Activated T-helper 2 cell treated with anti-CD3 and anti-CD28 coated beads, Interferon-gamma antibody, Interleukin-2, Interleukin-4, amounts not matched to agents 10 μg/mL and 5 μg/mL and 100 μg/mL, durations not matched to agents 14 hours and 24 hours and 36 hours (primary cell): ENCODE measurements at regions not wholly inside any gene's neighbourhood (a gene's known extent, or its start where the extent isn't known, plus 50 kb on each side); places are given as distances from the start of the nearest gene placed in this dataset.

ENCODE experiments used
- DNase-seq: peaks from one replicate; pipeline ENCODE4 v3.0.0; 2021; ENCODE audit warnings: low spot score
- H3K27ac Mint-ChIP-seq: one replicate; pipeline ENCODE4 v1.8.0; 2021; ENCODE audit warnings: mixed read lengths
- H3K27me3 Mint-ChIP-seq: one replicate; pipeline ENCODE4 v1.8.0; 2021; ENCODE audit warnings: low read depth, mixed read lengths
- H3K36me3 Mint-ChIP-seq: one replicate; pipeline ENCODE4 v1.8.0; 2021; ENCODE audit warnings: low read depth, mixed read lengths
- H3K4me1 Mint-ChIP-seq: one replicate; pipeline ENCODE4 v1.8.0; 2021; ENCODE audit warnings: low read depth, mixed read lengths
- H3K4me3 Mint-ChIP-seq: one replicate; pipeline ENCODE4 v1.8.0; 2021; ENCODE audit warnings: low read depth, mild to moderate bottlenecking, moderate library complexity, mixed read lengths
- H3K9me3 Mint-ChIP-seq: one replicate; pipeline ENCODE4 v1.8.0; 2021; ENCODE audit warnings: mixed read lengths
- intact Hi-C: fragments of 100-400 bp; cut with micrococcal nuclease; formaldehyde crosslinking; loops from one replicate; pipeline ENCODE4 v1.15.1; 2023

DNA sequence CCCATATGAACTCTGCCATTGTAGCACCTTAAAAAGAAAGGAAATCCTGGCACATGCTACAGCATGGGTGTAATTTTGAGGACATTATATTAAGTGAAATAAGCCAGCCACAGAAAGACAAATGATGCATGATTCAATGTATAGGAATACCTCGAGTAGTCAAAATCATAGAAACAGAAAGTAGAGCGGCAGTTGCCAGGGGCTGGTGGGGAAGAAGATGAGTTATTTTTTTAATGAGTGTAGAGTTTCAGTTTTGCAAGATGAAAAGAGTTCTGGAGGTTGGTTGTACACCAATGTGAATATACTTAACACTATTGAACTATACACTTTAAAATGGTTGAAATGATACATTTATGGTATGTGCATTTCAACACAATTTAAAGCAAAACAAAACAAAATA is 133.0 kb downstream of the ZDHHC21 start:
- peaks cover 2% of the 10 kb centered on the region for H3K27me3 Mint-ChIP-seq
- peaks cover 9% of the 10 kb centered on the region for H3K4me1 Mint-ChIP-seq
- intact Hi-C loops: loop anchor here (1.0 to 5.0 kb wide), 3 partner anchors 25 to 112 kb away; no protein-coding TSS in a partner anchor
- no peaks in the 10 kb centered on the region for H3K36me3 Mint-ChIP-seq
- H3K9me3 Mint-ChIP-seq: peaks cover 17% of the 10 kb centered on the region
- H3K27ac Mint-ChIP-seq: no peak overlapping the region
- no peak overlapping the region for H3K4me3 Mint-ChIP-seq
- DNase-seq: no peak

DNA sequence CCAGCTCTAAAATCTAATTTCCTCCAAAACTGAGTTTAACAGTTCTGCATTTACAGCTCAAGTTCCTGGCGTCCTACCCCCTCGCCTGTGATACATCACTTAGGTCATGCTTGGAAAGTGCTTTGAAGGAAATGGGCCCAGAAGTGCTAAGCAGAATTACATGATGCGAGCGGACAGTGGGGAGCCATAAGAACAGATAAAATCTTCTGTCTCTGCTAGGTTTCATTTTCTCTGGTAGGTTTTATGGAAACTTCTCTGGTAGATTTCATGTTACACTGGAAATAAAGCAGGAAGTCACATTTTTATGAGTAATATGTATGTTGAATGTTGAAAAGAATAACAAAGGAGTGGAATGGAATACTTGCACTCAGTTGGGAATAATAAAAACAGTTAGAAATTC is 138.3 kb downstream of the ZDHHC21 start:
- Mint-ChIP-seq H3K4me3 (no peak overlapping the region), H3K4me1 (peaks cover 2% of the 10 kb centered on the region), H3K36me3 (no peaks in the 10 kb centered on the region), H3K27ac (no peak overlapping the region), H3K27me3 (peaks cover 4% of the 10 kb centered on the region), H3K9me3 (peaks cover 17% of the 10 kb centered on the region)
- intact Hi-C loops: no loop called here
- DNase-seq: no peak

- no peak for DNase-seq
- H3K27ac Mint-ChIP-seq: no peak overlapping the region
- intact Hi-C loops: no loop called here
- H3K4me3 Mint-ChIP-seq: no peak overlapping the region
- H3K27me3 Mint-ChIP-seq: peaks cover 4% of the 10 kb centered on the region
- no peaks in the 10 kb centered on the region for H3K4me1 Mint-ChIP-seq
- H3K9me3 Mint-ChIP-seq: no peaks in the 10 kb centered on the region
- H3K36me3 Mint-ChIP-seq: no peaks in the 10 kb centered on the region
Measured at GRCh38 chr9:14547245-14548060, 145.8 kb downstream of the ZDHHC21 start.

GRCh38 chr9:14546693-14547092 is 146.5 kb downstream of the ZDHHC21 start:
- H3K27ac Mint-ChIP-seq: no peak overlapping the region
- intact Hi-C loops: no loop called here
- DNase-seq: no peak
- H3K9me3 Mint-ChIP-seq: no peaks in the 10 kb centered on the region
- H3K27me3 Mint-ChIP-seq: peaks cover 4% of the 10 kb centered on the region
- H3K4me1 Mint-ChIP-seq: no peaks in the 10 kb centered on the region
- H3K4me3 Mint-ChIP-seq: no peak overlapping the region
- H3K36me3 Mint-ChIP-seq: no peaks in the 10 kb centered on the region

DNA sequence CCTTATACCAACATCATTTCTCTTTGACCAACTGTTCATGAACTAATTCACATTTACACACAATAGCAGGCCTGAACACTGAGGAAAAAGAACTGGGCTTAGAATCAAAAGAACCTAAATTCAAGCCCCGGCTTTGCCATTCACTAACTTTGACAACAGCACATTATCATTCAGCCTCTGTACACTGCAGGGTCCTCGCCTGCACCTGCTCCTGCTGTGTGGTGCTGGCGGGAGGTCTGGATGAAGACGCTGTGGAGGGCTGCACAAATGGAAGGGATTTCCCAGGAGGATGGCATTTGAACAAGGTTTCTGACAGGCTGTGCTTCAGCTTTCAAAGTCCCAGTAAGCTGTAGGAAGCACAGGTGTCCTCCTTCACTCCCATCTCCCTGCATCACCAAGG is 151.2 kb downstream of the ZDHHC21 start:
- intact Hi-C loops: no loop called here
- H3K27me3 Mint-ChIP-seq: peaks cover 2% of the 10 kb centered on the region
- H3K27ac Mint-ChIP-seq: no peak overlapping the region
- no peaks in the 10 kb centered on the region for H3K4me1 Mint-ChIP-seq
- H3K4me3 Mint-ChIP-seq: no peak overlapping the region
- no peaks in the 10 kb centered on the region for H3K36me3 Mint-ChIP-seq
- DNase-seq: no peak
- H3K9me3 Mint-ChIP-seq: no peaks in the 10 kb centered on the region

- Mint-ChIP-seq H3K36me3 (no peaks in the 10 kb centered on the region), H3K27me3 (peaks cover 3% of the 10 kb centered on the region), H3K4me3 (no peak overlapping the region), H3K27ac (no peak overlapping the region), H3K9me3 (no peaks in the 10 kb centered on the region), H3K4me1 (no peaks in the 10 kb centered on the region)
- no peak for DNase-seq
- intact Hi-C loops: no loop called here
Measured at GRCh38 chr9:14538526-14538925, 154.7 kb downstream of the ZDHHC21 start.

DNA sequence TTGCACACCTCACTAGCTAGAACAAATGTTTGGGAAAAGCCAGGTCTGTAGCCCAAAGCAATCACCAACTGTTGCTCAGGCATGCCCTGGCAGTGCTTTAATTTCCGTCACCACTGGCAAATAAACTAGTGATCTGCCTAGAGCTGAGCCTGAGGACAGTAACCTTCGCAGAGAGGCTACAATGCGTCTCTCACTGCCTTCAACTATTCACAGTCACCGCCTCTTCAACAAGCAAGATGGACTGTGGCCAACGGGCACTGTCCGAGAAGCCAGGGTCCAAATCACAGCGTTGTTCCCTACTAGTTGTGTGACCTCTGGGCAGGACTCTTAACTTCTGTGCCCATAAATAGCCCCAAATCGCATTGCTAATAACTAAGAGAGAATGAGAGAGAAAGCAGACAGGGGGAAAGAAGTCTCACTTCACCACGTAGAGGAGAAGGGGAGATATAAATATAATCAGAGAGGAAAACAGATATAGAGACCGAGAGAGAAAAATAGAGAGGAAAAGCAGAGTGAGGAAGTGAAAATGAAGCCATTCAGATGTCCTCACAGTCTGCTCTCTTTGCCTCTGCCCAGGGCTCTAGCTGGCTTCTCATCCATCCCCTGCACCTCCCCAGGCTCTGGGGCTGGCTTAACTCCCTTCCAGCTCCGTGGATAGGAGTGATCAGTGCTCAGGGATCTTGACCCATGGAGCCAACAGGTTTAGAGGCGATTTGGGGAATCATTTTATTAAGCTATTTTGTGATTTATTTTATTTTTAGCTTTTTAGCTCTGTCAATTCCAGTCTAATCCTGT is 157.9 kb downstream of the ZDHHC21 start:
- intact Hi-C loops: no loop called here
- no peak overlapping the region for H3K4me3 Mint-ChIP-seq
- no peak overlapping the region for H3K27ac Mint-ChIP-seq
- H3K9me3 Mint-ChIP-seq: no peaks in the 10 kb centered on the region
- H3K36me3 Mint-ChIP-seq: no peaks in the 10 kb centered on the region
- no peaks in the 10 kb centered on the region for H3K4me1 Mint-ChIP-seq
- peaks cover 3% of the 10 kb centered on the region for H3K27me3 Mint-ChIP-seq
- DNase-seq: no peak

GRCh38 chr9:14533867-14534640 is 159.2 kb downstream of the ZDHHC21 start:
- Mint-ChIP-seq H3K4me3 (no peak overlapping the region), H3K4me1 (no peaks in the 10 kb centered on the region), H3K9me3 (no peaks in the 10 kb centered on the region), H3K27me3 (peaks cover 5% of the 10 kb centered on the region), H3K27ac (no peak overlapping the region), H3K36me3 (no peaks in the 10 kb centered on the region)
- intact Hi-C loops: no loop called here
- DNase-seq: no peak

DNA sequence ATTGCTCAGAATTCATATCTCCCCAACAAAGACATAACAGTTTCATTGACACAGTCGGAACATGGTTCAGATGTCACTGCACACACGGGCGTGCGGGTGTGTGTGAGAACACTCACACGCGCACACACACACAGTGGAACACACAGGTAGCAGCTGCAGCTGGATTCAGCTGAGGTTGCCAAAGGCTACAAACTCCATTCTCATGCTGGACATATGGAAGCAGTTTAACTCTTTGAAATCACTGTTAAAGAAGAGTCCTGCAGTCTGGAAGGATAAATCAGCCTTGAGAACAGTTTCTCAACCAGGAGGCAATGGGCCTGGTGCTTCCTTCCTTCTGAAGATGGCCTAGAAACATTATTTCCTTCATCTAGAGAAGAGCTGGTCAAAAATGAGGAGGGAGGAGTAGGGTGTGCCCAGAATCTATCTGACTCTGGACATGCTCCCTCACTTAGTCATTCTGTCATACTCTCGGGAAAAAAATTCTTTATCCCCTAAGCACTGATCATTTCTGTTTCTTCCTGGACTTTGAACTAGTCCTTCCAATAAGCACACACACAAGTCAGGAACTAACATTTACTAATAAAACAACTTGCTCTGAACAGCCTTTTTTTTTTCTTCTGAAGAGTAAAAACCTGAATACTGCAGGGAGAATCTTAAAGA is 160.6 kb downstream of the ZDHHC21 start:
- H3K4me3 Mint-ChIP-seq: no peak overlapping the region
- H3K36me3 Mint-ChIP-seq: no peaks in the 10 kb centered on the region
- H3K9me3 Mint-ChIP-seq: no peaks in the 10 kb centered on the region
- DNase-seq: no peak
- H3K27me3 Mint-ChIP-seq: peaks cover 7% of the 10 kb centered on the region
- intact Hi-C loops: no loop called here
- H3K27ac Mint-ChIP-seq: no peak overlapping the region
- no peaks in the 10 kb centered on the region for H3K4me1 Mint-ChIP-seq

- no peaks in the 10 kb centered on the region for H3K36me3 Mint-ChIP-seq
- intact Hi-C loops: no loop called here
- H3K9me3 Mint-ChIP-seq: no peaks in the 10 kb centered on the region
- no peaks in the 10 kb centered on the region for H3K4me1 Mint-ChIP-seq
- no peak overlapping the region for H3K27ac Mint-ChIP-seq
- no peak overlapping the region for H3K4me3 Mint-ChIP-seq
- no peak for DNase-seq
- peaks cover 7% of the 10 kb centered on the region for H3K27me3 Mint-ChIP-seq
Measured at GRCh38 chr9:14531341-14532269, 161.6 kb downstream of the ZDHHC21 start.

DNA sequence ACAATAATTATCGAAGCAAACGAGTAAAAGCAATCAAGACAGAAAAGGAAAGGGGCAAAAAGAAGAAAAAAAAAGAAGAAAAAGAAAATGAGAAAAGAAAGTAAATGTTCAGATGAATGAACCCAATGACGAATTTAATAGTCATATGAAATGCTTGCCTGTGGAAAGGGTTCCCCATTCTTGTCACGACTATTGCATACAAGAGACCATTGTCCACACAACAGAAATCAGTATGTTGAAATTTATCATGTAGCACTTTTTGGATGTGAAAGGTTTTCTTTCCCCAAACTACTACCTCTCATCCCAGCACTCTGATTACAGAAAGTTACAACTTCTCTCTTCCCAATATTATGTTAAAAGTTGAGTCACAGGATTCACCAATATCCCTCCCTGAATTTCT is 162.4 kb downstream of the ZDHHC21 start:
- Mint-ChIP-seq H3K36me3 (no peaks in the 10 kb centered on the region), H3K27me3 (peaks cover 7% of the 10 kb centered on the region), H3K27ac (no peak overlapping the region), H3K9me3 (no peaks in the 10 kb centered on the region), H3K4me1 (no peaks in the 10 kb centered on the region), H3K4me3 (no peak overlapping the region)
- intact Hi-C loops: no loop called here
- DNase-seq: no peak

GRCh38 chr9:14530366-14530765 is 162.9 kb downstream of the ZDHHC21 start:
- H3K4me3 Mint-ChIP-seq: no peak overlapping the region
- no peaks in the 10 kb centered on the region for H3K9me3 Mint-ChIP-seq
- H3K36me3 Mint-ChIP-seq: no peaks in the 10 kb centered on the region
- peaks cover 7% of the 10 kb centered on the region for H3K27me3 Mint-ChIP-seq
- H3K27ac Mint-ChIP-seq: no peak overlapping the region
- intact Hi-C loops: no loop called here
- H3K4me1 Mint-ChIP-seq: no peaks in the 10 kb centered on the region
- DNase-seq: no peak
